GM19025 (cell line): ENCODE measurements at regions not wholly inside any gene's neighbourhood (a gene's known extent, or its start where the extent isn't known, plus 50 kb on each side); places are given as distances from the start of the nearest gene placed in this dataset.
"Not testable (repeated sequence)": the region's sequence is repeated elsewhere in the genome, so short reads cannot be mapped to it uniquely, and the experiment has no call there.

Experiments
- ATAC-seq: cut with Tn5 transposase; IDR thresholded peaks from one replicate; pipeline ENCODE4 v1.9.1; 2021; ENCODE audit warnings: mild to moderate bottlenecking, low read depth, moderate library complexity; ENCODE audit not compliant: unreplicated experiment

DNA sequence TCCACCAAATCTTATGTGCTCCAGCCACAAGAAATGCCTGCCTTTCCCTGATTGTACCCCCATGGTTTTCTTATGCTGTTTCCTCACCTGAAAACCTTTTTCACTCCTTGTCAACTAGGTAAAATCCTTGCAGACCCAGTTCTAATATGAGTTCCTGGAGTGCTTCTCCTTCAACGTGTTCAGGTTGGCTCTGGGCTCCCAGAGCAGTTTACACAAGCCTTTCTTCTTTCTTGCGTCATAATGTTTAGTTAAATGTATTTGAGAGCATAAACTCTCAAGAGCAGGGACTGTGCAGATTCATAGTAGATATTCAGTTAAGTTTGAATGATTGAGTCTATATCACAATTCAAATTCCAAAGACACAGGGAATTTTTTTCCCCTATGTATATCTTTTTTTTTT is 484.8 kb upstream of the CCDC196 start:
- ATAC-seq: no peak

GRCh38 chr14:66003082-66003730 is 483.0 kb upstream of the CCDC196 start:
- ATAC-seq: no peak

DNA sequence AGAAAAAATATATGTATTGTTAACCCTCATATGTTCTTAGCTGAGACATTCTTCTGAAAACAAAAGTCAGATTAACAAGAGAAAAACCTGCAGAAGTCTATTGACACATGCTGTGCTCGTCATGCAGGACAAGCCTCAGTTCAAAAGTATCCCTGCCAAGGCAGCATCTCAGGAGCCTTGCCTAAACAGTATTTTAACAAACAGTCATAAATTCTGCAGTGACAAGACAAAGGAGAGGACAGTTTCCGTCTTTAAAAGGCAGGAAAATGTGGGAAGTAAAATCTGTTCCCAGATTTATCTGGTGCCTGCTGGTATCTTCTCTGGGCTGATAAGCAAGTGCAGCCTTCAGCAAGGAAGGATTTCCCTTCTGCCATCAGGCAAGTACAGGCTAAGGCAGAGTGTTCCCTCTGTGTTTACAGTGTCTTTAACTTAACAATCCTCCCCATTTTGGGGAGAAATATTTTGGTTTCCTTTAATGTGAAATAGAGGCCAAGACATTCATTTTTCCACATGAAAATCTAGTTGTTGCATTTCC is 480.2 kb upstream of the CCDC196 start:
- no peak for ATAC-seq

DNA sequence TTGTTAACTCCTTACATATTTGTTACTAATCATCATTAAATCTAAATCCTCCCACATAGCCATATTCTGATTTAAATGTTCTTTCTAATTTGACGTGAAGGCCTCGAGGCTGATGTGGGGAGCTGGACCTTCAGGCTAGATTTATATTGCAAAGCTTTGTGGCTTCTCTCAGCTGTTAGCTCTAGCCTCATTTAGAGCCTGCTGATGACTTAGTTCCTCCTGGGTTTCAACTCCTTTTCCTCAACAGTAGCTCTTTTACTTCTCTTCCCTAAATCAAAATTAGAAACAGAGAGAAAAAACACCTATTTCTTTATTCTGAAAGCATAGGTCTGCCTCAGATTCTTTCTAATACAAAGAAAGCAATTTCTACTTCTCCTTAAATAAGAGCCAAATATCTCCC is 477.5 kb upstream of the CCDC196 start:
- no peak for ATAC-seq

DNA sequence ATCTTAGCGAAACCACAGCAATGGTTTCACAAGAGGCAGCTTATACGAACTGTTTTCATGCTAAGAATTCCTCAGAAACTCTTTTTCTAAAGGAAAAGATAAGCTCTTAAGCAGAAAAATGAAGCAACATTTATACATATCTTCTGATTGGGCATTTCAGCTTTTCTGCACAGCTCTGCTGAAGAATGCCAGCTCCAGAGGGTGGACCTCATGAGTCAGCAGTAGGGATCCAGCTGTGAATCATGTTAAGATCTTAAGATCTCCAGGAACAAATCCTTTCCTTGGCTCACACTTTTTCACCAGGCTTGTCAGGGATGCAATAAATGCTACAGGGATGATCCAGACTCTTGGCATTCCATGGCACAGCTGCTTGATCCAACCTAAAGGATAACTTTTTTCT is 477.1 kb upstream of the CCDC196 start:
- ATAC-seq: no peak

GRCh38 chr14:66010695-66011094 is 475.5 kb upstream of the CCDC196 start:
- ATAC-seq: no peak

- no peak for ATAC-seq
Observed at GRCh38 chr14:66011855-66012254, 474.3 kb upstream of the CCDC196 start.

- not testable (repeated sequence) for ATAC-seq
Observed at GRCh38 chr14:66013607-66014006, 472.6 kb upstream of the CCDC196 start.

DNA sequence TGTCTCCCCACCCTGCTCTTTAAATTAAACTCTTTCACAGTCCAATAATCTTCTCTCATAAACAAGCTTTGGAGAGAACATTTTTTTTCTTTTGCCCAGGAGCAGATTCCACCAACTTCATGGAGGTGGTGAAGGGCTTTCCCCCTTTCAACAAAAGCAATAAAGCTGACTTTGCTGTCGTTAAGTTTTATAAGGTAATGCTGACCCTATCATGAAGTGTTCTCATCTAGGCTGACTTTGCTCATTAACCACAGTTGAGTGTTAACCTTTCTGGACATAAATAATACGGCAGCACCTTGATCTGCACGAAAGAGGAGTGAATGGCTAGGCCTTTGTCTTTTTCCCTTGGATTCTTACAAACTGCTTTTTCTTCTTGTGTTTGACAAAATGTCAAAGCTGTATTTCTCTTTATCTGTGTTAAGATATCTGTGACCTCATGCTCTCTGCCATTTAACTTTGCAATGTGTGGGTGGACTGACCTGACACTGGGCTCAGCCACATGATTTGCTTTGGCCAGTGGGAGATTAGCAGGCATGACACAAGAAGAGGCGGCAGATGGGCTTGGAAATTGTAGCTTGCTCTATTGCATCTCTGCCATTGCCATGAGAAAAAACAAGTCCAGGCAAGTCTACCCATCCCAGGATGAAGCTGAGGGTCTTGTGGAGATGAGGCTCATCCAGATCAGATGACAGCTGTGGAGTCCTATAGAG is 470.9 kb upstream of the CCDC196 start:
- ATAC-seq: no peak

DNA sequence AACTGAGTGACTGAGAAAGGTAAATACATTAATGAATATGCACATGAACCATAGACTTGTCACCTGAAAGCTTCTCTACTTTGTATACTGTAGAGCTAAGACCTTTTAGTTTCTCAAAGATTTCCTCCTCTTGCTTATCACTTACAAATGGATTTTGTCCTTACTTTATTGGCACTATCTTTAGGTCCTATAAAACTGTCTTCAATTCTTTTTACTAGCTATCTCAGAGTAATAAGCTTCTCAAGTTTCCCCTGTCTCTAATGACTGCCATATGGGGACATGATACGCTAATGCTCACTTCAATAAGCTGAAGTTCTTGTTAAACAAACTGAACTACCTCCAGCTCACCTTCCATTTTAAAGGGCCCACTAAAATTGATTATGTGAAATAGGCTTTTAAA is 468.2 kb upstream of the CCDC196 start:
- ATAC-seq: no peak

GRCh38 chr14:66022526-66022925 is 463.6 kb upstream of the CCDC196 start:
- no peak for ATAC-seq

GRCh38 chr14:66025779-66026178 is 460.4 kb upstream of the CCDC196 start:
- no peak for ATAC-seq

DNA sequence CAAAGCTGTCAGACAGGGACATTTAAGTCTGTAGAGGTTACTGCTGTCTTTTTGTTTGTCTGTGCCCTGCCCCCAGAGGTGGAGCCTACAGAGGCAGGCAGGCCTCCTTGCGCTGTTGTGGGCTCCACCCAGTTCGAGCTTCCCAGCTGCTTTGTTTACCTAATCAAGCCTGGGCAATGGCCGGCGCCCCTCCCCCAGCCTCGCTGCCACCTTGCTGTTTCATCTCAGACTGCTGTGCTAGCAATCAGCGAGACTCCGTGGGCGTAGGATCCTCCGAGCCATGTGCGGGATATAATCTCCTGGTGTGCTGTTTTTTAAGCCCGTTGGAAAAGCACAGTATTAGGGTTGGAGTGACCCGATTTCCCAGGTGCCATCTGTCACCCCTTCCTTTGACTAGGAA is 454.2 kb upstream of the CCDC196 start:
- not testable (repeated sequence) for ATAC-seq

DNA sequence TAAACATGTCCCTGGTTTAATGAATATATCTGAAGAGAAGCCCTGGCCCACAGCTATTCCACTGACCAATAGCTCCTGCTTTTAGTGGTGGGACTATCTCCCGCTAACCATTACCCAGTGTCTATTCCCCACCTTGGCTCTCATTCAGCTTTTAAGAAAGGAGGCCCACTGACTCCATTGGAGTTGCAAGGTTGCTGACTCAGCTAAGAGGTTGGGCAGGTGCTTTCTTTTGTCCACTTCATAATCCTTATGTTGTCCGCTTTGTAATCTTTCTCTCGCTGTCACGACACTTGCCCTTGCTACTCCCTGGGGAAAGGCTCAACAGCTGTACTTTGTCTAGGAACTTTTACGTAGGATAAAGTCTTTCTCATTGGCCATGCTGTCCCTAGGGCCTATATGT is 453.4 kb upstream of the CCDC196 start:
- no peak for ATAC-seq

DNA sequence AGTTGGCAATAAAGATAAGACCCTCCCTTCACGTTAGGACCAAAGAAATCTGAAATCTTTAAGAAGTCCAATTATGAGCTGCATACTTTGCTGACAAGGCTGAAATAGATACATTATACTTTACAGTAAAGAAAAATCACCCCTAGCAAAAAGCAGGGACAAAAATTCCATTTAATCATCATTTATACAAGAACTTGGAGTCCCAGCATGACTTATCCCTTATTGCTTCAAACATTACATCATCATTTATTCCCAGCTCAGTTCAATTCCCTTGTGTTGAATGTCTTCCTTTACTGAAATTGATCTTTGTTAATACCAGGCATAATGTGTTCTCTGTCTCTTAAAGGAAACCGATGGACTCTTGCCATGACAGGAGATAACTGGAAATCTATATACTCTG is 449.6 kb upstream of the CCDC196 start:
- ATAC-seq: no peak

DNA sequence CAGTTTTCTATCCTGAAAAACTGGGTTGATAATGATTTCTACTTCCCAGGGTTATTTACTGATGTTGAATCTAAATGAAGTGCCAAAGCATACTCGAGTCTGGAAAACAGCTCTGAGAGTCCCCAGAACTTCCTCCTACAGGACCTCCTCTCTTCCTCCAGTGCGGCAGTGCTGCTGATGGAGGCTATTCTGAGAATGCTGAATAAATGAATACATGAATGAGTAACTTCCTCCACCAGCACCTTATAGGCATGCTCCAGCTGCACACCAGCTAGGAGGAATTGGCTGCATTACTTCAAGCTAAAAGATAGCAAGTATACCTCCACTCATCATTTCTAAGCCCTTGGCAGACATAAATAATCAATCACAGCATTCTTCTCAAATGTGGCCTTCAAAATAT is 448.8 kb upstream of the CCDC196 start:
- ATAC-seq: no peak

GRCh38 chr14:66038212-66038611 is 448.0 kb upstream of the CCDC196 start:
- ATAC-seq: no peak

GRCh38 chr14:66038618-66039017 is 447.6 kb upstream of the CCDC196 start:
- ATAC-seq: no peak

- ATAC-seq: no peak
Observed at GRCh38 chr14:66039495-66039894, 446.7 kb upstream of the CCDC196 start.

GRCh38 chr14:66041582-66041981 is 444.6 kb upstream of the CCDC196 start:
- no peak for ATAC-seq

DNA sequence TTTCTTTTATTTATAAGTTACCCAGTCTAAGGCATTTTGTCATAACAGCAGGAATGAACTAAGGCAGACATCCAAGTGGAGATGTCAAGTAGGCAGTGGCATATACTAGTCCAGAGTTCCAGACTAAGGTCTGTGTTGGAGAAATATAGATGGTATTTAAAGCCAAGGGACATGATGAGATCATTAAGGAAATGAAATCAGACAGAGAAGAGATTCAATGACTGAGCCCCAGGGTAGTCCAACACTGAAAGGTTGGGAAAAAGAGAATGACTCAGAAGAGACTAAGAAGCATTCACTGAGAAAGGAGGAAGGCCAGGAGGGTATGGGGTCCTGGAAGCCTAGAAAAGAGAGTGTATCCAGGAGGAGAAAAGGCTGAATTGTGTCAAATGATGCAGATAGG is 442.2 kb upstream of the CCDC196 start:
- no peak for ATAC-seq

DNA sequence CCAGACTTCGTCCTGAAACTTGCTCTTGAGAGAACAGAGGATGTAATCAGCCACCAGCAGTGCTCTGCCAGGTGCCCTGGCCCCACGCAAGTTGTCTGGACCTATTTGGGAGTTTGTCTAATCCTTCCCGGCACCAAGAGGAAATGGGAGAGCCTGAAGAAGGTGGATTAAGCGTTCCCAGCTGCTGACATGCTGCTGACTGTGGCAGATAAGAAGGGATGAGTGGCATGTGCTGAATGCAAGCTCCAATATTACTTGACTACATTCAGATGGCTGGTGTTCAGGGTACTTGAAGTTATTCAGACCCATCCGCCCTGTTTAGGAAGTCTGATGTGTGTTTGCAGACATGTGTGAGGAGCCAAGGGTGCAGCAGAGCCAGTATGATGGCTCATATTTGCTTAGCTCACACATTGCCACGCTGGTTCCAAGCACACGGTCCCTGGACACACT is 440.6 kb upstream of the CCDC196 start:
- no peak for ATAC-seq
